H1 (cell line): ENCODE measurements at regions not wholly inside any gene's neighbourhood (a gene's known extent, or its start where the extent isn't known, plus 50 kb on each side); places are given as distances from the start of the nearest gene placed in this dataset.

ENCODE experiments used
- CEBPB ChIP-seq: IDR thresholded peaks from 2 replicates; pipeline ENCODE4 v1.6.1; 2012; ENCODE audit warnings: low read depth, low read length
- CTCF ChIP-seq, 3 experiments: IDR thresholded peaks; 1 replicate in 2 of 3; 2 replicates in 1 of 3; pipeline versions ENCODE4 v1.5.1 to v1.6.1; 2011; ENCODE audit warnings: low read length in 3 of 3, mild to moderate bottlenecking in 3 of 3, inconsistent platforms in 2 of 3, low read depth in 1 of 3, moderate library complexity in 1 of 3; ENCODE audit not compliant: insufficient read depth in 1 of 3; ENCODE audit errors: control extremely low read depth in 1 of 3
- E2F6 ChIP-seq: IDR thresholded peaks from 2 replicates; pipeline ENCODE4 v1.6.1; 2012; ENCODE audit warnings: inconsistent platforms
- HDAC2 ChIP-seq, 2 experiments: fragments of 300-600 bp in 1 of 2; sonication (generic) in 1 of 2; IDR thresholded peaks; 2 replicates each; pipeline ENCODE4 v1.6.1; 2011 to 2012; ENCODE audit warnings: low read depth in 2 of 2, low read length in 2 of 2, mild to moderate bottlenecking in 2 of 2, moderate library complexity in 2 of 2, borderline replicate concordance in 1 of 2, inconsistent platforms in 1 of 2
- POLR2A ChIP-seq, 2 experiments: IDR thresholded peaks; 1 replicate in 1 of 2; 2 replicates in 1 of 2; pipeline ENCODE4 v1.6.1; 2011; ENCODE audit warnings: low read depth in 2 of 2, low read length in 2 of 2, mild to moderate bottlenecking in 2 of 2; ENCODE audit errors: control extremely low read depth in 1 of 2
- POLR2AphosphoS5 ChIP-seq: IDR thresholded peaks from 2 replicates; pipeline ENCODE4 v1.6.1; 2011; ENCODE audit warnings: low read depth, low read length
- SRF ChIP-seq: IDR thresholded peaks from 2 replicates; pipeline ENCODE4 v1.6.1; 2011; ENCODE audit warnings: mild to moderate bottlenecking, low read depth, low read length, moderate library complexity
- TBP ChIP-seq: IDR thresholded peaks from 2 replicates; pipeline ENCODE4 v1.6.1; 2011; ENCODE audit warnings: low read depth, low read length, improper control_type of control experiment
- TEAD4 ChIP-seq: IDR thresholded peaks from 2 replicates; pipeline ENCODE4 v1.6.1; 2012; ENCODE audit warnings: low read depth, low read length, inconsistent platforms, mixed read lengths

GRCh38 chr7:113452245-113452644 lies 333.9 kb upstream of the SMIM30 start:
- no peak for TF ChIP-seq CTCF (IDR thresholded peaks at IDR 0.05; ENCODE audit: control extremely low read depth in 1 of 3, insufficient read depth in 1 of 3, low read depth in 1 of 3, low read length in 3 of 3)
- no peak for TF ChIP-seq POLR2A (IDR thresholded peaks at IDR 0.05; ENCODE audit: control extremely low read depth in 1 of 2, low read depth in 2 of 2, low read length in 2 of 2)
- TF ChIP-seq TEAD4: no peak
- TF ChIP-seq CEBPB: no peak
- no peak for TF ChIP-seq SRF
- no peak for TF ChIP-seq HDAC2 (IDR thresholded peaks at IDR 0.05; ENCODE audit: borderline replicate concordance in 1 of 2, low read depth in 2 of 2, low read length in 2 of 2)
- TF ChIP-seq POLR2AphosphoS5: no peak
- no peak for TF ChIP-seq TBP
- no peak for TF ChIP-seq E2F6
